GM12878 (cell line): ENCODE measurements at regions not wholly inside any gene's neighbourhood (a gene's known extent, or its start where the extent isn't known, plus 50 kb on each side); places are given as distances from the start of the nearest gene placed in this dataset.

Experiments used
- ATAC-seq: fragments of 200-7000 bp; cut with Tn5 transposase; 3 replicates; pipeline ENCODE4 v1.9.1; 2020; ENCODE audit warnings: mild to moderate bottlenecking, moderate library complexity
- BruUV-seq: library from RNA; stranded (reverse); fragments of 400-500 nt; replicated peaks from 2 replicates; lab custom pipeline; 2021; lab: Mats Ljungman, UMichigan
- CTCF ChIA-PET: fragments of 300-600 bp; sonication (Branson Sonifier 250); formaldehyde crosslinking; extraction: SDS; loops from one replicate; lab custom pipeline; 2021; ENCODE audit warnings: inconsistent platforms; lab: Yijun Ruan, JAX
- POLR2A ChIA-PET: fragments of 350-600 bp; formaldehyde crosslinking; extraction: SDS; loops from one replicate; lab custom pipeline; 2021; ENCODE audit warnings: inconsistent platforms; lab: Charles Lee
- RAD21 ChIA-PET: fragments of 300-600 bp; sonication (Branson Sonifier 250); formaldehyde crosslinking; loops from one replicate; lab custom pipeline; 2023; ENCODE audit warnings: antibody characterized with exemption; ENCODE audit not compliant: unreplicated experiment; lab: Charles Lee
- SMC1A ChIA-PET: fragments of 300-600 bp; sonication (Branson Sonifier 250); formaldehyde crosslinking; loops from one replicate; lab custom pipeline; 2023; ENCODE audit not compliant: unreplicated experiment, uncharacterized antibody; lab: Charles Lee
- DNase-seq: peaks from one replicate; pipeline ENCODE4 v3.0.0-alpha.2; 2011; ENCODE audit warnings: low read depth, low spot score
- FAIRE-seq: peaks from 3 replicates; lab custom pipeline; 2011; peaks lifted over from hg19 to GRCh38; lab: Jason Lieb, UNC
- H2AFZ ChIP-seq: 2 replicates; pipeline ENCODE4 v1.6.0; 2011; ENCODE audit warnings: low read depth, low read length, control low read depth; ENCODE audit not compliant: control insufficient read depth
- H3K27ac ChIP-seq: 2 replicates; pipeline ENCODE4 v1.5.1; 2011; ENCODE audit warnings: control low read depth; ENCODE audit not compliant: control insufficient read depth, insufficient read depth
- H3K27me3 ChIP-seq, 2 experiments: replicated peaks in 1 of 2; 2 replicates each; pipeline versions ENCODE4 v1.6.0 to v1.6.1; 2011; ENCODE audit warnings: low read length in 1 of 2; ENCODE audit not compliant: control insufficient read depth in 2 of 2, insufficient read depth in 2 of 2
- H3K36me3 ChIP-seq, 2 experiments: 2 replicates each; pipeline ENCODE4 v1.5.1; 2011; ENCODE audit warnings: low read length in 1 of 2; ENCODE audit not compliant: control insufficient read depth in 2 of 2, insufficient read depth in 2 of 2
- H3K4me1 ChIP-seq: 2 replicates; pipeline ENCODE4 v1.6.1; 2011; ENCODE audit warnings: mild to moderate bottlenecking, low read length, moderate library complexity, mixed read lengths; ENCODE audit not compliant: control insufficient read depth, insufficient read depth
- H3K4me2 ChIP-seq: 2 replicates; pipeline ENCODE4 v1.6.0; 2011; ENCODE audit warnings: control low read depth; ENCODE audit not compliant: control insufficient read depth, insufficient read depth
- H3K4me3 ChIP-seq: fragments of 200-600 bp; sonication (generic); 2 replicates; pipeline ENCODE4 v1.5.1; 2016
- H3K79me2 ChIP-seq: 2 replicates; pipeline ENCODE4 v1.6.0; 2011; ENCODE audit warnings: low read length; ENCODE audit not compliant: control insufficient read depth, insufficient read depth
- H3K9ac ChIP-seq: 2 replicates; pipeline ENCODE4 v1.8.0; 2011; ENCODE audit warnings: low read length, control low read depth, mixed read lengths; ENCODE audit not compliant: control insufficient read depth, insufficient read depth
- H3K9me3 ChIP-seq: replicated peaks from 3 replicates; pipeline ENCODE4 v1.5.1; 2011; ENCODE audit warnings: mild to moderate bottlenecking, low read length; ENCODE audit not compliant: control insufficient read depth, insufficient read depth
- H4K20me1 ChIP-seq: 2 replicates; pipeline ENCODE4 v1.6.0; 2011; ENCODE audit not compliant: control insufficient read depth, insufficient read depth
- IRF4 ChIP-seq: IDR thresholded peaks from 2 replicates; pipeline ENCODE4 v1.6.1; 2011; ENCODE audit warnings: low read depth, low read length
- RCOR1 ChIP-seq: conservative IDR thresholded peaks from 2 replicates; pipeline ENCODE4 v1.6.1; 2012; ENCODE audit warnings: low read depth, low read length, improper control_type of control experiment
- SUPT20H ChIP-seq: IDR thresholded peaks from 2 replicates; pipeline ENCODE4 v1.6.1; 2011; ENCODE audit warnings: low read depth, mild to moderate bottlenecking, low read length, moderate library complexity, borderline replicate concordance; ENCODE audit not compliant: control insufficient read depth
- ZNF24 ChIP-seq: fragments of 450-650 bp; IDR thresholded peaks from 2 replicates; pipeline ENCODE4 v1.6.1; 2017; ENCODE audit warnings: antibody characterized with exemption, mild to moderate bottlenecking
- WGBS: methylation state at CpG from one replicate; pipeline ENCODE4 v1.1.6; 2016; ENCODE audit warnings: low lambda C conversion rate; ENCODE audit not compliant: insufficient replicate concordance, insufficient coverage; ENCODE audit errors: missing lambda C conversion rate; 5-methylcytosine and 5-hydroxymethylcytosine counted together
- in situ Hi-C: fragments of 300-500 bp; cut with MboI; formaldehyde crosslinking; loops from 9 replicates; pipeline ENCODE4 v1.14.3; 2018; ENCODE audit warnings: mixed read lengths
- intact Hi-C: fragments of 100-400 bp; cut with micrococcal nuclease; formaldehyde crosslinking; loops from one replicate; pipeline ENCODE4 v1.14.2; 2022; ENCODE audit not compliant: unreplicated experiment
- TF ChIP-seq, protein P1 (sequence below): fragments of 150-350 bp; IDR thresholded peaks from 2 replicates; pipeline ENCODE4 v1.6.1; 2016; ENCODE audit warnings: low read depth, low read length
- TF ChIP-seq, protein P2 (sequence below): fragments of 450-650 bp; formaldehyde crosslinking; IDR thresholded peaks from 2 replicates; pipeline ENCODE4 v1.4.0; 2022; ENCODE audit warnings: mild to moderate bottlenecking, moderate library complexity
- TF ChIP-seq, protein P3 (sequence below): fragments of 450-650 bp; IDR thresholded peaks from 2 replicates; pipeline ENCODE4 v1.6.1; 2017; ENCODE audit warnings: mild to moderate bottlenecking
- TF ChIP-seq, protein P4 (sequence below): fragments of 450-650 bp; formaldehyde crosslinking; IDR thresholded peaks from 2 replicates; pipeline ENCODE4 v1.5.0; 2022; ENCODE audit warnings: mild to moderate bottlenecking, missing genetic modification characterization

DNA sequence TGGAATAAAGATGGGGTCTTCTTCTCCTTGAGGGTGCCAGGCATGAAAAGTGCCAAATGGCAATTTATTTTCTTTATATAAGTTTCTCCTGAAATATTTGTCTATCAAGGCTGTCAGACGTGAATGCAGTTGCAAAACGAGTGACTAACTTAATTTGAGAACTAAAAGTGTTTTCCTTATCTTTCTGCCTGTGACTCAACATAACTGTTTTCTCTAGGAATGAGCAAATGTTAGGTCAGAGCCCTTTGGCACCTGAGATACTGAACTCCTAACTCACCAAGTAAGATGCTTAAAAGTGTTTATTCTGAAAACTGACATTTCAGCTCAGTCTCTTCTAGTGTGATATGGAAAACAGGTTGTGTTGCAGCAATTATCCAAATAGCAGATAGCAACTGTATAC lies 197.0 kb downstream of the STK31 start:
- CTCF ChIA-PET: no interaction called here
- POLR2A ChIA-PET: no interaction called here
- Histone ChIP-seq H3K9ac (no peak overlapping the region), H4K20me1 (no peaks in the 10 kb centered on the region), H3K9me3 (no peaks in the 10 kb centered on the region), H3K27ac (no peak overlapping the region), H3K4me2 (no peak overlapping the region), H3K27me3 (no peaks in the 10 kb centered on the region), H2AFZ (no peak overlapping the region), H3K36me3 (no peaks in the 10 kb centered on the region), H3K4me1 (no peaks in the 10 kb centered on the region), H3K4me3 (no peak overlapping the region), H3K79me2 (no peaks in the 10 kb centered on the region)
- intact Hi-C loops: no loop called here
- no peak for FAIRE-seq
- 0% methylated on average over 2 of the region's 2 CpGs for WGBS
- RAD21 ChIA-PET: no interaction called here
- BruUV-seq: no TSS peak
- TF ChIP-seq, protein P1, sequence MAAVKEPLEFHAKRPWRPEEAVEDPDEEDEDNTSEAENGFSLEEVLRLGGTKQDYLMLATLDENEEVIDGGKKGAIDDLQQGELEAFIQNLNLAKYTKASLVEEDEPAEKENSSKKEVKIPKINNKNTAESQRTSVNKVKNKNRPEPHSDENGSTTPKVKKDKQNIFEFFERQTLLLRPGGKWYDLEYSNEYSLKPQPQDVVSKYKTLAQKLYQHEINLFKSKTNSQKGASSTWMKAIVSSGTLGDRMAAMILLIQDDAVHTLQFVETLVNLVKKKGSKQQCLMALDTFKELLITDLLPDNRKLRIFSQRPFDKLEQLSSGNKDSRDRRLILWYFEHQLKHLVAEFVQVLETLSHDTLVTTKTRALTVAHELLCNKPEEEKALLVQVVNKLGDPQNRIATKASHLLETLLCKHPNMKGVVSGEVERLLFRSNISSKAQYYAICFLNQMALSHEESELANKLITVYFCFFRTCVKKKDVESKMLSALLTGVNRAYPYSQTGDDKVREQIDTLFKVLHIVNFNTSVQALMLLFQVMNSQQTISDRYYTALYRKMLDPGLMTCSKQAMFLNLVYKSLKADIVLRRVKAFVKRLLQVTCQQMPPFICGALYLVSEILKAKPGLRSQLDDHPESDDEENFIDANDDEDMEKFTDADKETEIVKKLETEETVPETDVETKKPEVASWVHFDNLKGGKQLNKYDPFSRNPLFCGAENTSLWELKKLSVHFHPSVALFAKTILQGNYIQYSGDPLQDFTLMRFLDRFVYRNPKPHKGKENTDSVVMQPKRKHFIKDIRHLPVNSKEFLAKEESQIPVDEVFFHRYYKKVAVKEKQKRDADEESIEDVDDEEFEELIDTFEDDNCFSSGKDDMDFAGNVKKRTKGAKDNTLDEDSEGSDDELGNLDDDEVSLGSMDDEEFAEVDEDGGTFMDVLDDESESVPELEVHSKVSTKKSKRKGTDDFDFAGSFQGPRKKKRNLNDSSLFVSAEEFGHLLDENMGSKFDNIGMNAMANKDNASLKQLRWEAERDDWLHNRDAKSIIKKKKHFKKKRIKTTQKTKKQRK: no peak
- TF ChIP-seq, protein P2, sequence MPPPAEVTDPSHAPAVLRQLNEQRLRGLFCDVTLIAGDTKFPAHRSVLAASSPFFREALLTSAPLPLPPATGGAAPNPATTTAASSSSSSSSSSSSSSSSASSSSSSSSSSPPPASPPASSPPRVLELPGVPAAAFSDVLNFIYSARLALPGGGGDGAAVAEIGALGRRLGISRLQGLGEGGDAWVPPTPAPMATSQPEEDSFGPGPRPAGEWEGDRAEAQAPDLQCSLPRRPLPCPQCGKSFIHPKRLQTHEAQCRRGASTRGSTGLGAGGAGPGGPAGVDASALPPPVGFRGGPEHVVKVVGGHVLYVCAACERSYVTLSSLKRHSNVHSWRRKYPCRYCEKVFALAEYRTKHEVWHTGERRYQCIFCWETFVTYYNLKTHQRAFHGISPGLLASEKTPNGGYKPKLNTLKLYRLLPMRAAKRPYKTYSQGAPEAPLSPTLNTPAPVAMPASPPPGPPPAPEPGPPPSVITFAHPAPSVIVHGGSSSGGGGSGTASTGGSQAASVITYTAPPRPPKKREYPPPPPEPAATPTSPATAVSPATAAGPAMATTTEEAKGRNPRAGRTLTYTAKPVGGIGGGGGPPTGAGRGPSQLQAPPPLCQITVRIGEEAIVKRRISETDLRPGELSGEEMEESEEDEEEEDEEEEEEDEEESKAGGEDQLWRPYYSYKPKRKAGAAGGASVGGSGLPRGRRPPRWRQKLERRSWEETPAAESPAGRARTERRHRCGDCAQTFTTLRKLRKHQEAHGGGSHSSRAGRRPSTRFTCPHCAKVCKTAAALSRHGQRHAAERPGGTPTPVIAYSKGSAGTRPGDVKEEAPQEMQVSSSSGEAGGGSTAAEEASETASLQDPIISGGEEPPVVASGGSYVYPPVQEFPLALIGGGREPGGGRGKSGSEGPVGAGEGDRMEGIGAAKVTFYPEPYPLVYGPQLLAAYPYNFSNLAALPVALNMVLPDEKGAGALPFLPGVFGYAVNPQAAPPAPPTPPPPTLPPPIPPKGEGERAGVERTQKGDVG (CRISPR knock-in tag): no peak
- TF ChIP-seq, protein P3, sequence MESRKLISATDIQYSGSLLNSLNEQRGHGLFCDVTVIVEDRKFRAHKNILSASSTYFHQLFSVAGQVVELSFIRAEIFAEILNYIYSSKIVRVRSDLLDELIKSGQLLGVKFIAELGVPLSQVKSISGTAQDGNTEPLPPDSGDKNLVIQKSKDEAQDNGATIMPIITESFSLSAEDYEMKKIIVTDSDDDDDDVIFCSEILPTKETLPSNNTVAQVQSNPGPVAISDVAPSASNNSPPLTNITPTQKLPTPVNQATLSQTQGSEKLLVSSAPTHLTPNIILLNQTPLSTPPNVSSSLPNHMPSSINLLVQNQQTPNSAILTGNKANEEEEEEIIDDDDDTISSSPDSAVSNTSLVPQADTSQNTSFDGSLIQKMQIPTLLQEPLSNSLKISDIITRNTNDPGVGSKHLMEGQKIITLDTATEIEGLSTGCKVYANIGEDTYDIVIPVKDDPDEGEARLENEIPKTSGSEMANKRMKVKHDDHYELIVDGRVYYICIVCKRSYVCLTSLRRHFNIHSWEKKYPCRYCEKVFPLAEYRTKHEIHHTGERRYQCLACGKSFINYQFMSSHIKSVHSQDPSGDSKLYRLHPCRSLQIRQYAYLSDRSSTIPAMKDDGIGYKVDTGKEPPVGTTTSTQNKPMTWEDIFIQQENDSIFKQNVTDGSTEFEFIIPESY: no peak
- TF ChIP-seq SUPT20H: no peak
- no peak for TF ChIP-seq IRF4
- no peak for TF ChIP-seq RCOR1
- no peak for TF ChIP-seq ZNF24
- TF ChIP-seq, protein P4, sequence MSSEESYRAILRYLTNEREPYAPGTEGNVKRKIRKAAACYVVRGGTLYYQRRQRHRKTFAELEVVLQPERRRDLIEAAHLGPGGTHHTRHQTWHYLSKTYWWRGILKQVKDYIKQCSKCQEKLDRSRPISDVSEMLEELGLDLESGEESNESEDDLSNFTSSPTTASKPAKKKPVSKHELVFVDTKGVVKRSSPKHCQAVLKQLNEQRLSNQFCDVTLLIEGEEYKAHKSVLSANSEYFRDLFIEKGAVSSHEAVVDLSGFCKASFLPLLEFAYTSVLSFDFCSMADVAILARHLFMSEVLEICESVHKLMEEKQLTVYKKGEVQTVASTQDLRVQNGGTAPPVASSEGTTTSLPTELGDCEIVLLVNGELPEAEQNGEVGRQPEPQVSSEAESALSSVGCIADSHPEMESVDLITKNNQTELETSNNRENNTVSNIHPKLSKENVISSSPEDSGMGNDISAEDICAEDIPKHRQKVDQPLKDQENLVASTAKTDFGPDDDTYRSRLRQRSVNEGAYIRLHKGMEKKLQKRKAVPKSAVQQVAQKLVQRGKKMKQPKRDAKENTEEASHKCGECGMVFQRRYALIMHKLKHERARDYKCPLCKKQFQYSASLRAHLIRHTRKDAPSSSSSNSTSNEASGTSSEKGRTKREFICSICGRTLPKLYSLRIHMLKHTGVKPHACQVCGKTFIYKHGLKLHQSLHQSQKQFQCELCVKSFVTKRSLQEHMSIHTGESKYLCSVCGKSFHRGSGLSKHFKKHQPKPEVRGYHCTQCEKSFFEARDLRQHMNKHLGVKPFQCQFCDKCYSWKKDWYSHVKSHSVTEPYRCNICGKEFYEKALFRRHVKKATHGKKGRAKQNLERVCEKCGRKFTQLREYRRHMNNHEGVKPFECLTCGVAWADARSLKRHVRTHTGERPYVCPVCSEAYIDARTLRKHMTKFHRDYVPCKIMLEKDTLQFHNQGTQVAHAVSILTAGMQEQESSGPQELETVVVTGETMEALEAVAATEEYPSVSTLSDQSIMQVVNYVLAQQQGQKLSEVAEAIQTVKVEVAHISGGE (CRISPR knock-in tag): no peak
- in situ Hi-C loops: no loop called here
- no peak for ATAC-seq
- SMC1A ChIA-PET: no interaction called here
- no peak for DNase-seq
